KOPT-K1 (cell line): ENCODE measurements at regions not wholly inside any gene's neighbourhood (a gene's known extent, or its start where the extent isn't known, plus 50 kb on each side); places are given as distances from the start of the nearest gene placed in this dataset.

Experiments used
- H3K27ac ChIP-seq: fragments of 200-600 bp; sonication (generic); 2 replicates; pipeline ENCODE4 v1.5.1; 2016; ENCODE audit warnings: antibody characterized with exemption, mild to moderate bottlenecking, low read depth, low read length; ENCODE audit not compliant: poor library complexity, severe bottlenecking
- H3K36me3 ChIP-seq: fragments of 200-600 bp; sonication (generic); 2 replicates; pipeline ENCODE4 v1.5.1; 2017; ENCODE audit warnings: antibody characterized with exemption, mild to moderate bottlenecking, low read length, moderate library complexity; ENCODE audit not compliant: insufficient read depth
- H3K9me3 ChIP-seq: fragments of 200-600 bp; sonication (generic); 2 replicates; pipeline ENCODE4 v1.5.1; 2017; ENCODE audit warnings: antibody characterized with exemption, low read length, mild to moderate bottlenecking; ENCODE audit not compliant: insufficient read depth, poor library complexity, severe bottlenecking

GRCh38 chr2:12034382-12034781 is 287.9 kb downstream of the LPIN1 start:
- no peaks in the 10 kb centered on the region for H3K36me3 ChIP-seq
- H3K27ac ChIP-seq, result no peak overlapping the region
- peaks cover 5% of the 10 kb centered on the region for H3K9me3 ChIP-seq

- H3K9me3 ChIP-seq, result peaks cover 5% of the 10 kb centered on the region
- H3K27ac ChIP-seq, result no peak overlapping the region
- no peaks in the 10 kb centered on the region for H3K36me3 ChIP-seq
Observed at GRCh38 chr2:12035029-12035720, 288.7 kb downstream of the LPIN1 start.

- no peaks in the 10 kb centered on the region for H3K36me3 ChIP-seq
- H3K9me3 ChIP-seq, result peaks cover 5% of the 10 kb centered on the region
- no peak overlapping the region for H3K27ac ChIP-seq
Observed at GRCh38 chr2:12035956-12036639, 289.7 kb downstream of the LPIN1 start.

DNA sequence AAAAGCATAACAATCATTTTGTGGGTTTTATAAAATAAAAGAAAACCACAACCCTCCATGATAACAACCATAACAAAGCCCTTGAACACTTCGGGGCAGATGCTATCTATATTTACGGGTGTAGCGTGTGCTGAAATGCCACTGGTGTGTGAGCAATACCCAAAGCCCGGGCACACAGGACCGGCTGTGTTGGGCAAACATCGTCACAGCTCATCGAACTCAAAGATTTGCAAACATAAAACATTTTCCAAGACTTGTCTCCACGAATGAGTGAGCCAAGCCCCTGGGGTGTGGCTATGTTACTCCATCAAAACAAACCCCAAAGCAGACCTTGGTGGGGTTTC is 290.2 kb downstream of the LPIN1 start:
- no peaks in the 10 kb centered on the region for H3K36me3 ChIP-seq
- peaks cover 5% of the 10 kb centered on the region for H3K9me3 ChIP-seq
- H3K27ac ChIP-seq, result no peak overlapping the region

DNA sequence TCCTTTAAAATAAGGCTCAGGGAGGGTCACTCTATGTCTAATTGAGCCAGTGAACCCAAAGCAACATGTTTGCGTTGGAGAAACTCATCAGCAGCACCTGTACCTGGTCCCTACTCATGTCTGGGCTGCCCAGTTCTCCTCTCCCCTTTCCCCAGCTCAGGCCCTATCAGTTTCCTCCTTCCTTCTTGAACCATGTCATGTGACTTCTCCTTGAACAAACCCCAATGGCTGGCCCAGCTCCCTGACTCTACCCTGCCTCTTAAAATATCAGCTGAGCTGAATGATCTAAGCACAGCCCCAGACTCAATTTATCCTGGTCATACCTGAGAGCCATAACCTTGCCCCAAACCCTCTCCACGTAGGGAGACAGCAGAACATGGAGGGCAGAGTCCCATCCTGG is 290.9 kb downstream of the LPIN1 start:
- H3K36me3 ChIP-seq, result no peaks in the 10 kb centered on the region
- no peak overlapping the region for H3K27ac ChIP-seq
- H3K9me3 ChIP-seq, result peaks cover 5% of the 10 kb centered on the region

- Histone ChIP-seq H3K9me3 (peaks cover 5% of the 10 kb centered on the region), H3K27ac (no peak overlapping the region)
Observed at GRCh38 chr2:12041236-12041635, 294.8 kb downstream of the LPIN1 start.

GRCh38 chr2:12043131-12043530 is 296.7 kb downstream of the LPIN1 start:
- Histone ChIP-seq H3K27ac (no peak overlapping the region), H3K9me3 (peaks cover 5% of the 10 kb centered on the region)

More at GRCh38 chr2:12041236-12041635, 294.8 kb downstream of the LPIN1 start:
- H3K36me3 ChIP-seq, result no peaks in the 10 kb centered on the region

DNA sequence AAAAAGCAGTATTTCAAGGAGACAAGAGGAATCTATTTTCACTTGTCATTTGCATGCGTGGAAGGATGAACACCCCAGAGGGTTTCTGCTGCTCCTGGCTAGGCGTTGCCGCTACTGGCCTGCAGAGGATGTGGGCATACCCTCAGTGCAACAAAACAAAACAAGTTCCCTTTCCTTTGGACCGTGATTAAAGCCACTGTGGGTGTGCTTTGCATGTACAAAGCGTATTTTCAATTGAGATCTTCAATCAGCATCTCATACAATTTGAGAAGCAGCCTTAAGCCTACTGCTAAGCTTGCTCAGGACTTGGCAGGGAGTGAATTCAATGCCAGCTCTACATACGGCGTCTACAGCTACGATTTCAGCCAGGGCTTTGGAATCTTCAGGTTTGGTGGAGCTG is 298.4 kb downstream of the LPIN1 start:
- H3K9me3 ChIP-seq, result no peaks in the 10 kb centered on the region
- no peak overlapping the region for H3K27ac ChIP-seq
- H3K36me3 ChIP-seq, result no peaks in the 10 kb centered on the region

More at GRCh38 chr2:12043131-12043530, 296.7 kb downstream of the LPIN1 start:
- no peaks in the 10 kb centered on the region for H3K36me3 ChIP-seq

DNA sequence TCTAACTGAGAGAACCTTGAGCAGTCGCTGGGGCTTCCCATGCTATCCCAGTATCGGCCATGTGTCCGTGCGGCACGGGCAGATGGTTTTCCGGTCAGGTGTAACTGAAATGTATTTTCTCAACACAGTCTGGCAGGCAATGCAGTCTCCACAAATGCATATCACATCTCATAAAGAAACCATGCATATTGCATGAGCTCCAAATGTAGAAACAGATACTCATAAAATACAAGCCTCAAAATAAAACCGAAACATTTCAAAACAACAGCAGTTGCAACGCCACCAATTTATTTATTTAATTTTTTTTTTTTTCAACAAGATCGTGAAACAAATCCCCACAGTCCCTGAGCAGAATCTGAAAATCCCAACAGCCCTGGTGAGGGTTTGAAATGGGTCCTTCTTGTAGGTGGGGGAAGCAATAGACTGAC is 299.4 kb downstream of the LPIN1 start:
- Histone ChIP-seq H3K36me3 (no peaks in the 10 kb centered on the region), H3K9me3 (no peaks in the 10 kb centered on the region), H3K27ac (no peak overlapping the region)

DNA sequence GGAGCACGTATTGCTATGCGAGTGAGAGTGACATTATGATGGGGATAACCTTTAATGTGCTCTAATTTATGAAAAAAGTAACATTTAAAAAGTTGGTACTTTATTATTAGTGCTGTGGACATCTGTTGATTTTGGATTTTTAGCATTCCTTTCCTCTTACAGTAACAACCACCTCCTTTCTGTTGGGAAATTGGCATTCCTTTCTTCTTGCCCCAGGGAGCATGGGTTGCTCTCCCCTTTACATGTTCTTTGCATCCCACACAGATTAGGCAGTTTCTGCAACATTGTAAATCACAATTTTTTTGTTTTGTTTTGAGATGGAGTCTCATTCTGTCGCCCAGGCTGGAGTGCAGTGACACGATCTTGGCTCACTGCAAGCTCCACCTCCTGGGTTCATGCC is 300.2 kb downstream of the LPIN1 start:
- Histone ChIP-seq H3K27ac (no peak overlapping the region), H3K9me3 (no peaks in the 10 kb centered on the region), H3K36me3 (no peaks in the 10 kb centered on the region)

DNA sequence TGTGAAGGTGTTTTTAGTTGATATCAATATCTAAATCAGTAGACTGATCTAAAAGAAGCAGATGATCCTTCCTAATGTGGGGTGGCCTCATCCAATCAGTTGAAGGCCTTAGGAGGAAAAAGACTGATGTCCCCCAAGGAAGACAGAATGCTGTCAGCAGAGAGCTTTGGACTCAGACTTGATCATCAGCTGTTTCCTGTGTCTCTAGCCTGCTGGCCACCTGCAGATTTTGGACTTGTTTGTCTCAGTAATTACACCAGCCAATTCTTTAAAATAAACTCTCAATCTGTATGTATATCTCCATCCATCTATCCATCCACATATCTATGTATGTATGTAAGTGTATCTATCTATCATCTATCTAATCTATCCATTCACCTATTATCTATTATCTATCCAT is 301.3 kb downstream of the LPIN1 start:
- no peaks in the 10 kb centered on the region for H3K9me3 ChIP-seq
- H3K36me3 ChIP-seq, result no peaks in the 10 kb centered on the region
- no peak overlapping the region for H3K27ac ChIP-seq

GRCh38 chr2:12048550-12048949 is 302.1 kb downstream of the LPIN1 start:
- H3K9me3 ChIP-seq, result no peaks in the 10 kb centered on the region
- H3K36me3 ChIP-seq, result no peaks in the 10 kb centered on the region
- no peak overlapping the region for H3K27ac ChIP-seq

DNA sequence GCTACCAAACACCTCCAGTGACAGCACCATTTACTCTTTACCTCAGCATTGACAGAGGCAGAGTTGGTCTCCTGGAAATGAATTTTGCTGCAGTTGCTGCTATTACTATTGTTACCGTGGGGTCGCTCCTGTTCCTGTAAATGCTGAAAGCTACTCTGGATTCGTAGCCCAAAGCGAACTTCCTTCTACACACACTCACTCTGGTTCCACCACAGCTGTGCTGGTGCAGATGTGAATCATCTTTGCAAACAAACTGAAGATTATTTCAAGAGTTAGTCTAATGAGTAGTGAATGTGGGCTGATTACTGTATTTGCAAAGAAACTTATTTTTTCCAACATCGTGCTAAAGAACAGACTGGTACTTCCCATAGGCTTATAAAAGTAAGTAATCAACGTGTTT is 304.0 kb downstream of the LPIN1 start:
- H3K36me3 ChIP-seq, result no peaks in the 10 kb centered on the region
- H3K27ac ChIP-seq, result no peak overlapping the region
- H3K9me3 ChIP-seq, result peaks cover 4% of the 10 kb centered on the region

DNA sequence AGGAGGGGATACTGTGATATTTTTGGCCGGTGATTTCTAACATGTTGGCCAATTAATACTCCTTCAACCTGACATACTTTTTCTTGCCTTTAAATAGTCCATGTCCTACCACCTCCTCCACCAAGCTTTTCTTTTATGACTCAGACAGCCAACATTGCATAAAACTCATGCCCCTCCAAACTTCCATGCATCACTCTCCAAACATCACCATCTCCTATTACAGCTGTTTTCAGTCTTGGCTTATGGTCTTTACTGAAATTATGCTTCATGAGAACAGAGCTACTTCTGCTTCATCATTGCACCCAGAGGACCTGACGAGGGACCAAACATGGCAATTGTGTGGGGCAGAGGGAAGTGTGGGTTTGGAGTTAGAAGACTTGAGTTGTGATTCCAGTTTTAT is 305.4 kb downstream of the LPIN1 start:
- H3K27ac ChIP-seq, result no peak overlapping the region
- H3K36me3 ChIP-seq, result no peaks in the 10 kb centered on the region
- peaks cover 4% of the 10 kb centered on the region for H3K9me3 ChIP-seq

DNA sequence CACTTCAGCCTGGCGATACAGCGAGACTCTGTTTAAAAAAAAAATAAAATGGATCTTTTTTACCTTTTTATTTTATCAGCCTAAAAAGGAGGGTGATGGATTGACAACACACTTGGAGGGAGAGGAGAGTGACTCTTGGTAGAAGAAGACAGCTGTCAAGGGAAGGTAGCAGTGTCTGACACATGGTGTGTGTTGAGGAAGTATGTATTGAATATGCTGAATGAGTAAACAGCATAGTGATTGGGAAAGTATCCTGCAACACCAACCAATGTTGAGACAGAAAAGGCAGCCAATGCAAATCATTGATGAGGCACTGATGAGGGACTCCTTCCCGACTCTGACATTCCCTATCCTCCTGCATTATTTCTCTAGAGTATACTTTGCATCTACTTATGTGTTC is 306.4 kb downstream of the LPIN1 start:
- Histone ChIP-seq H3K27ac (no peak overlapping the region), H3K36me3 (no peaks in the 10 kb centered on the region)

More for the DNA sequence above, 306.4 kb downstream of the LPIN1 start:
- peaks cover 4% of the 10 kb centered on the region for H3K9me3 ChIP-seq
